ENCODE measurements at regions not wholly inside any gene's neighbourhood (a gene's known extent, or its start where the extent isn't known, plus 50 kb on each side); places are given as distances from the start of the nearest gene placed in this dataset.

DNA sequence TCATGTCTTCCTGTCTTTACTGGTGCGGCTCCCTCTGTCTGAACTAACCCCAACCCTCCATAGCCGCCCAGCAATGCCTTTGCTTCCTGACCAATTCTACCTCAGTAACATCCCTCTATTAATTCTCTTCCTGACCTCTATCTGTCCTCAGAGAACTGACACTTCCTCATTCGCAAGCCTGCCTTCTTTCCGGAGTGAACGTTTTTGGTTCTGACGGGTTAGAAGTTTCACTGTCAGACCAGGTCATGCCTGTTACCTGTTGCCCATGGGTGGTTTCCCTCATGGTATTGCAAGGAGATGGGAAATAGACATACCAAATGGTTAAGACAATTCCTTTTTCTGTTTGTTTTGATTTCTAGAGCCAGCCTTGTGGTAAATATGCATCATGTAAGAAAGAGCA is 453.4 kb upstream of the SLC14A2 start:
- no peak for FAIRE-seq
- no peak for DNase-seq (ENCODE audit: insufficient read length, low spot score)
- TF ChIP-seq, protein P1, sequence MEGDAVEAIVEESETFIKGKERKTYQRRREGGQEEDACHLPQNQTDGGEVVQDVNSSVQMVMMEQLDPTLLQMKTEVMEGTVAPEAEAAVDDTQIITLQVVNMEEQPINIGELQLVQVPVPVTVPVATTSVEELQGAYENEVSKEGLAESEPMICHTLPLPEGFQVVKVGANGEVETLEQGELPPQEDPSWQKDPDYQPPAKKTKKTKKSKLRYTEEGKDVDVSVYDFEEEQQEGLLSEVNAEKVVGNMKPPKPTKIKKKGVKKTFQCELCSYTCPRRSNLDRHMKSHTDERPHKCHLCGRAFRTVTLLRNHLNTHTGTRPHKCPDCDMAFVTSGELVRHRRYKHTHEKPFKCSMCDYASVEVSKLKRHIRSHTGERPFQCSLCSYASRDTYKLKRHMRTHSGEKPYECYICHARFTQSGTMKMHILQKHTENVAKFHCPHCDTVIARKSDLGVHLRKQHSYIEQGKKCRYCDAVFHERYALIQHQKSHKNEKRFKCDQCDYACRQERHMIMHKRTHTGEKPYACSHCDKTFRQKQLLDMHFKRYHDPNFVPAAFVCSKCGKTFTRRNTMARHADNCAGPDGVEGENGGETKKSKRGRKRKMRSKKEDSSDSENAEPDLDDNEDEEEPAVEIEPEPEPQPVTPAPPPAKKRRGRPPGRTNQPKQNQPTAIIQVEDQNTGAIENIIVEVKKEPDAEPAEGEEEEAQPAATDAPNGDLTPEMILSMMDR (IDR thresholded peaks at IDR 0.05; ENCODE audit: insufficient read depth, missing control alignments): no peak

DNA sequence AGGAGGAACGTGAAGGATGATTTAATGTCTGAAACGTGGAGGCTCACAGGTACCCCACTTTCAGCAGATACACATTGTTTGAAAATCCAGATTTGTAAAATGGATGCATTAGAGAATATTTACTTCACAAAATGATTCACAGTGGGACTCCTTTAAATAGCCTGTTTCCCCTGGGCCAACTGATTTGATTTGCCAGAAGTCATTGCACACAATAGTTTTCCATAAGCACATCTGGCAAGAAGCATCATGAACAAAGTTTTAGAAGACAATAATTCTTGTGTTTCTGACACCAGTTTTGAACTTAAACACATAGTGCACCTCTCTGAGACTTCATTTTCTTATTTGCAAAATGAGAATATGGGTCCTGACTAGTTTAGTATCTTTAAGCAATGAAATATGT is 451.4 kb upstream of the SLC14A2 start:
- TF ChIP-seq, protein P1 (IDR thresholded peaks at IDR 0.05; ENCODE audit: insufficient read depth, missing control alignments): no peak
- DNase-seq (ENCODE audit: insufficient read length, low spot score) (no peak), FAIRE-seq (no peak)

DNA sequence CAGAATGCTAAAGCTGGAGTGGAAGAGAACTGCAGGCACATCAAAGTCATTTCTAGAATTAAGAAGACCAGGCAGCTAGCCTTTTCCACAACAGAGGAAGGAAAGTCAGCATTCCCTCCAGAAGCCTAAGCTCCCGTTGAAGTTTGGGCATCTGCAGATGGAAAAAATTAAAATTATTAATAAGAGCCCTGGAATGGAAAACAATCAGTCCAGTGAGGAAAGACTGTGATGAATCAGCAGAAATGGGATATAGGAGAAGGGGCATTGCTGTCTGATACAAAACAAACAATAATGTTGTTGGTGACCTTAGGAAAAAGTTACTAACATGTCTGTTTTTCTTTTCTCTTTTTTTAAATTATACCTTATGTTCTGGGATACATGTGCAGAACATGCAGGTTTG is 450.7 kb upstream of the SLC14A2 start:
- FAIRE-seq (no peak), DNase-seq (ENCODE audit: insufficient read length, low spot score) (no peak)
- TF ChIP-seq, protein P1 (IDR thresholded peaks at IDR 0.05; ENCODE audit: insufficient read depth, missing control alignments): no peak

DNA sequence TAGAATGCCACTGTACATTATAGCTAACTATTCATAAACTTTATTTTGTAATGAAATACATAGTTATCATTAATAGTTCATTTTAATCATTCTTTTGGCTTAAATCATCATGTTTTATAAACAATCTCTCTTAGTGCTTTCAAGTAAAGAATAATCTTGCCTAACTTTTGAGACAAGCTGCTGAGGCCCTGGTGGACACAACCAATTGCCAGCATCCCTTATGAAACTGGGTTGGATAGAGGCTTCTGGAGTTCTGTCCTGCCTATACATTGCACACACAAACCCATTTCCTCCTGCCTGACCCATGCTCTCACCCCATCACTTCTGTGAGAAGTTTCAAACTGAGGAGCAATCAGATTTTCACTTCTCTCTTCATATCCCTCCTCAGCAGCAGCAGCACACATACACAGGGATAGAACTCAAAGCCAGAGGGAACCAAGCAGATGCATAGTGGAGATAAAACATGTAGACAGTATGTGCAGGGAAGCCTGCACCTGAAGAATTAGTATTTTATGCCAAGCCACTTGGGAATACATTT is 450.0 kb upstream of the SLC14A2 start:
- FAIRE-seq (no peak), DNase-seq (ENCODE audit: insufficient read length, low spot score) (no peak)
- TF ChIP-seq, protein P1 (IDR thresholded peaks at IDR 0.05; ENCODE audit: insufficient read depth, missing control alignments): no peak

DNA sequence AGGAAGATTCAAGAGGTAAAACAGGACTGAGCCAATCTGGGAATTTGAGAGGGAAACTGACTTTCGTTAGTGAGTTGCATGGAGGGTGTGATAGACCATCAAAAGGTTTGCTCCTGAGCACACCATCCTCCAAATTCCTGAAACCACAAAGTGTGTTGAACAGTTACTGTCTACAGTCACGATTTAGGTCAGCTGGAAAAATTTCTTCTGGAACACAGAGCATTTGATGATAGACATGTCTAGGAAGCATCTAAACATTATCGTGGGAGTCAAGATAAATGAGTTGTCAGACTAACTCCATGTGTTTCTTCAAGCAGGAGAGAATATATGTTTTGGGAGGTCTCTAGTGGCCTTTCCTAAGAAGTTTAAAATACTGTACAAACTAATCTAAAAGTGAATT is 449.4 kb upstream of the SLC14A2 start:
- TF ChIP-seq, protein P1 (IDR thresholded peaks at IDR 0.05; ENCODE audit: insufficient read depth, missing control alignments): no peak
- DNase-seq (ENCODE audit: insufficient read length, low spot score) (no peak), FAIRE-seq (no peak)

DNA sequence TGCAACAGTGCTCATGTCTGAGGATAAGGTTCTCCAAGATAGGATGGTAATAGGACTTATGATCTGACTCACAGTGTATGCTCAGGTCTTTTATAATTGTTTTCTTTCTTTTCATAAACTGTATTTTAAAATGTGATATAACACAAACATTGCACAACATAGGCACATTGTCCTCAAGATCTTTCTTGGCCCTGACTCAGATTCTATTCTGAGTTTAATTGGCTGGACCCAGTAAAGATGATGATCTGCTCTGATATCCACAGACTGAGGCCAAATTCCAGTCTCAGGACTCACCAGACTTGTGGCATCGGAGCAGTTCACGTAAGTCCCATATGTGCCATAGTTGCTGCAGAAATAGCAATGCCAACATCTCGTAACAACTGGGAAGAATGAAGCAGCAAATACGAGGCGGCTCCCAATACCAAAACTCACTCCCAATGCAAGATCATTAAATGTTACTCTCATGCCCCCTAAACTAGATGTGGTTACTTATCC is 448.9 kb upstream of the SLC14A2 start:
- DNase-seq (ENCODE audit: insufficient read length, low spot score) (no peak), FAIRE-seq (no peak)
- TF ChIP-seq, protein P1 (IDR thresholded peaks at IDR 0.05; ENCODE audit: insufficient read depth, missing control alignments): no peak

DNA sequence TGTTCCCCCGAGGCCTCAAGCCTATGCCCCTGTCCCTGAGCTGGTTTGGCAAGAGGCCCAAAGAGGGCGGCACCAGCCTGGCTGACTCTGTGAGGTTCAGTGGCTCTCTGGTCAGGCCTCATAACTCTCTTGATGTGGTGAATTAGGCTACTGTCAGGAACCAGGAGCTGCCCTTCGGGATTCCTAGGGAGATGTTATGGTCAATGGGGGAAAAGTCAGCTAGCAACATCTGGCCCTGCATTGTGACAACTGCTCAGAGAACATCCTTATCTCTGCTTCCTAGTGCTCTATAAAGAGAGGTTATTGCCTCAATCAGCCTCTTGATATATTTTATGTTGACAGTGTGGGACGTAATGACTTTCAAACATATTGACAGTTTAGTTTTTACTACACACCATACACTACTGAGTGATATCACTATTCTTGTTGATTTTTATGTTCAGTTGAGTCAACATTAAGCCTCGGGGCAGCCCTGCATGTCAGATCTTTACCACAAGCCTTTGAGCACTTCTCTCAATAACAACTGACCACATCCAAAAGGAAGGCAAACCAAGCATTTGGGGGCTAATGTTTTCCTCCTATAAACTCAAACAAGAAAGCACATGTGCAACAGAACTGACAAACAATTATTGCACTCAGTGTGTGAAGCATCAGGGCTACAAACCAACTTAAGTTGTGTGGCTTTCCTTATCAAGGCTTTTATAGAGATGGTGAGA is 448.3 kb upstream of the SLC14A2 start:
- TF ChIP-seq, protein P1 (IDR thresholded peaks at IDR 0.05; ENCODE audit: insufficient read depth, missing control alignments): no peak
- DNase-seq (ENCODE audit: insufficient read length, low spot score) (no peak), FAIRE-seq (no peak)
